GM13977 (cell line): ENCODE measurements at regions not wholly inside any gene's neighbourhood (a gene's known extent, or its start where the extent isn't known, plus 50 kb on each side); places are given as distances from the start of the nearest gene placed in this dataset.

Experiments
- DNase-seq: peaks from one replicate; pipeline ENCODE4 v3.0.0; 2012; ENCODE audit warnings: low spot score
- in situ Hi-C: fragments of 300-500 bp; cut with MboI; formaldehyde crosslinking; loops from one replicate; pipeline ENCODE4 v1.12.0; 2022; ENCODE audit warnings: low sequenced_read_pairs, low pct_unique_long_range_greater_than_20kb, mixed read lengths, inconsistent platforms; ENCODE audit not compliant: unreplicated experiment
- TF ChIP-seq, protein P1 (sequence below): IDR thresholded peaks from 2 replicates; pipeline ENCODE4 v1.5.1; 2012; ENCODE audit warnings: mild to moderate bottlenecking, control low read depth; ENCODE audit not compliant: insufficient read depth; ENCODE audit errors: extremely low read depth, missing control alignments

DNA sequence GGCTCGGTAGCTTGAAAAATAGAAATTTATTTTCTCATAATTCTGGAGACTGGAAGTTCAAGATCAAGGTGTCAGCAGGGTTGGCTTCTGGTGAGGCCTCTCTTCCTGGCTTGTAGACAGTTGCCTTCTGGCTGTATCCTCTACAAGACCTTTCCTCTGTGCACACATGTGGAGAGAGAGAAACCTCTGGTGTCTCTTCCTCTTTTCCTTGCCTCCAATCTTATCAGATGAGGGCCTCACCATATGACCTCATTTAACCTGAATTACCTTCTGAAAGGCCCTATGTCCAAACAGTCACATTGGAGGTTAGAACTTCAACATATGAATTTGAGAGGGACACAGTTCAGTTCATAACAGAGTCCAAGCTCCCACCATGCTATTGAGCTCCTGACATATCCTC is 166.4 kb downstream of the TTC8 start:
- DNase-seq: no peak
- TF ChIP-seq, protein P1, sequence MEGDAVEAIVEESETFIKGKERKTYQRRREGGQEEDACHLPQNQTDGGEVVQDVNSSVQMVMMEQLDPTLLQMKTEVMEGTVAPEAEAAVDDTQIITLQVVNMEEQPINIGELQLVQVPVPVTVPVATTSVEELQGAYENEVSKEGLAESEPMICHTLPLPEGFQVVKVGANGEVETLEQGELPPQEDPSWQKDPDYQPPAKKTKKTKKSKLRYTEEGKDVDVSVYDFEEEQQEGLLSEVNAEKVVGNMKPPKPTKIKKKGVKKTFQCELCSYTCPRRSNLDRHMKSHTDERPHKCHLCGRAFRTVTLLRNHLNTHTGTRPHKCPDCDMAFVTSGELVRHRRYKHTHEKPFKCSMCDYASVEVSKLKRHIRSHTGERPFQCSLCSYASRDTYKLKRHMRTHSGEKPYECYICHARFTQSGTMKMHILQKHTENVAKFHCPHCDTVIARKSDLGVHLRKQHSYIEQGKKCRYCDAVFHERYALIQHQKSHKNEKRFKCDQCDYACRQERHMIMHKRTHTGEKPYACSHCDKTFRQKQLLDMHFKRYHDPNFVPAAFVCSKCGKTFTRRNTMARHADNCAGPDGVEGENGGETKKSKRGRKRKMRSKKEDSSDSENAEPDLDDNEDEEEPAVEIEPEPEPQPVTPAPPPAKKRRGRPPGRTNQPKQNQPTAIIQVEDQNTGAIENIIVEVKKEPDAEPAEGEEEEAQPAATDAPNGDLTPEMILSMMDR: no peak
- in situ Hi-C loops: no loop called here

DNA sequence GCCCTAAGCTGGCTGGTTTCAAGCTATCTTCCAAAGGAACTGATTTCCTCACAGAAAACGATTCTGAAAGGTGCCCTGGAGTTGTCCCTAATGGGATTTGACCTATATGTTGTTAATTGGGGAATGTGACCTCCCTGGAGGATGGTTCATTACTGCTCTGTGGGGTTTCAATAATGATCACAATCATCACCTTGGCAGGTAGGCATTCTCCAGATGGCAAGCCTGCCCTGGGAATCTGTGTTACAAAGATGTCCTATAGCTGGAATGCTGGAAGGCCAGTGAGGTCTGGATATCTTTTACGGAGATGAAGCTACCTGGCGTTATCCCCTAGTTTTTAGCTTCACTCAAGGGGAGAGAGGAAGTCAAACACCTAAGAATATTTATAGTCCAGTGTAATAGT is 167.6 kb downstream of the TTC8 start:
- in situ Hi-C loops: no loop called here
- no peak for DNase-seq
- TF ChIP-seq, protein P1: no peak

DNA sequence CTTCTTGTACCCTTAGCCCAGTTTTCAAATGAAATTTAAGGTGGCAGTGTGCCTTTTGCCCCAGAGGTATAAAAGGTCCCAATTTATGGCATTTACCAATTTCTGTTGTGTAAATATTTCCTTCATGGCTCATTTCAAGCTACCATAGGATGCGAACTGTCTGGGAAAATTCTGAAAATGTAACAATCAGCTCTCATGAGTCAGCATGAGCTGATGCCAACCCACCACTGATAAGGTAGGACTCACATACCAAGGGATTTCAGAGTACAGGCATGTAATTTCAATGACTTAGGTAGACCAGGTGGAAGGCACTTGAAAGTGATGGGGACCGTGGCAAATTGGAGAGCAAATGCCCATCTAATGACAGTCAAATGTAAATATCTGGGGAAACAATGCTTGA is 169.5 kb downstream of the TTC8 start:
- TF ChIP-seq, protein P1: no peak
- no peak for DNase-seq
- in situ Hi-C loops: no loop called here

DNA sequence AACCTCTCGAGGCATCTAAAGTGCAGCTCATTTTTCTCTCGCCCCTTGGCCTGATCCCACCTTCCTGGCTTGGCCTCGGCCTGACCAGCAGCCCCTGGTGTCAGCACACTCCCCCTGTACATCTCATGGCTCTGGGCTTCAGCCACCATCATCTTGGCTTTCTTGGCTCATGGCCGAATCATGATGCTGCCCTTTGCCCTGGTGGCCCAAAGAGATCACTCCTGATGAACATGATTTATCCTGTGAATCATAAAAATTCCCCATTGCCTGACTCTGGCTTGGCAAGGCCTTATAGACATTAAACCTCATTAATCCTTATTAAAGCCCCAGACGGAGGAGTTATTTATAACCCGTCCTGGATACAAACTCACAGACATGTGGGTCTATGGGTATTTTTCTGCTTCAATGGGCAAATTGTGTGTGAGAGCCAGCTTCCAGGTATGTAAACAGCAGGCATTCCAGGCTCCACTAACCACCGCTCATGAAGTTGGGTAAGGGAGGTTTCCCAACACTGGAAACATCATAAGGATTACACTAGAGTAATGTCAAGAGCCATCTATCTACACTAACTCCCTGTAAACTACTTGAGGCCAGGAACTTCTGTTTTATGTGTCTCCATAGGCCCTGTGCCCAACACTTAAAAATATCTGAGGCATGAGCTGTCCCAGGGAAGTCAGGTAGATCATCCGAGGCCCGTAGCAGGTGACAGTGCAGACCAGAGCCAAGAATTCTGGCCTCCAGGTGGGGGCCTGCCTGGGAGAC is 171.2 kb downstream of the TTC8 start:
- in situ Hi-C loops: no loop called here
- TF ChIP-seq, protein P1: no peak
- no peak for DNase-seq

DNA sequence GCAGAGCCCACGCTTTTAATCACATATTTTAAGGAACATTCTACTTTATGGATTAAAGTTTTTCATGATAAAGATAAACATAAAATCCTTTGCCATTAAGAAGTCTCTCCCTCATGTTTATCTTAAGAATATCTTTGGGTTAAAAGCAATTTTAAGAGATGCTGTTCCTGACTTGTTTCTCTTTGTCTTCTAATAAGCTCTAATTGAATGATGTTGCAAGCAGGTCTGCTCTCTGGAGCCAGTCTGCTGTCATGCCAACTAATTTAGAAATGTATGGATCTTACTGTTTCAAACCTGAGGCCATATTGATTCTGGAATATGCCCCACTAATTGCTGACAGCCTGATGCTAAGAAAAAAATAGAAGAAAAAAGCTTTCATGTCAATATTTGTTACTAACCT is 173.6 kb downstream of the TTC8 start:
- in situ Hi-C loops: no loop called here
- TF ChIP-seq, protein P1: no peak
- DNase-seq: no peak

DNA sequence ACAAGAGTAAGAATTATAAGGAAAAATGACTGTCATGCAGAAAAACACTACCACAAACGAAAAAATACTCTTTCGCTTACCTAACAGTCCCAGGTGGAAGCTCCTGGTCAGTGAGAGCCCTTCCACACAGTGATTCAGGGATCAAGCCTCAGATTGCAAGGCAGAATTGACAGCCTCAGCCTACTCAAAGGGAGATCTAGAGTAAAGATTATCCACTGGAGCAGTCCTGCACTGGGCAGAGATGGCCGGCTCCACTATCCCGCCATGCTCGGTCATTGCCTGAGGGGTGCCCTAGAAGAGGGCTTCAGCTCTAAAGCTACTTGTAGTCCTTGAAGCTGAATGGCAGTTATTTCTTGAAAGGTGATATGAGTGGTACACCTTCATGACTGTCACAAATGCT is 174.7 kb downstream of the TTC8 start:
- in situ Hi-C loops: no loop called here
- no peak for DNase-seq

More for the DNA sequence above, 174.7 kb downstream of the TTC8 start:
- TF ChIP-seq, protein P1: no peak
